NCI-H2171 treated with DMSO at 0.1 percent for 48 hours (cell line): ENCODE measurements at regions not wholly inside any gene's neighbourhood (a gene's known extent, or its start where the extent isn't known, plus 50 kb on each side); places are given as distances from the start of the nearest gene placed in this dataset.
"Not testable (repeated sequence)": the region's sequence is repeated elsewhere in the genome, so short reads cannot be mapped to it uniquely, and the experiment has no call there.

ENCODE experiments used
- DNase-seq: peaks from one replicate; lab custom pipeline; 2025; lab: John Stamatoyannopoulos, UW

DNA sequence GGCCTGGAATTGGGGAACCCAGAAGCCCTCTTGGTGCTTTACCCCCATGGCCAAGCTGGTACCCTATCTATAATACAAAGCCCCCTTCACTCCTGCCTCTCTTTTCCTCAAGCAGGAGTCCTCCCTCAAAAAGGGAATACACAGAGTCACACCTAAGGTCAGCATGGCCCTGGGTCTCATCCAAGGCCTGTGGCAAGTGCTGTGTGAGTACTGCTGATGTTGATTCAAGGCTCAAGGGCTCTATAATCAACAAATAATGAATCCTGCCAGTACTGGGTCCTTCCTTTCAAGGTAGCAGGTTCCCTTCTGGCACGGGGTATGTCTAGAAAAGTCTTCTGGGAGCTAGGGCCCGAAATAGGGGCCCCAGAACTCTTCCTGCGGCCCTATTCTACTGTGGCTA lies 187.3 kb downstream of the CYB561 start:
- no peak for DNase-seq

DNA sequence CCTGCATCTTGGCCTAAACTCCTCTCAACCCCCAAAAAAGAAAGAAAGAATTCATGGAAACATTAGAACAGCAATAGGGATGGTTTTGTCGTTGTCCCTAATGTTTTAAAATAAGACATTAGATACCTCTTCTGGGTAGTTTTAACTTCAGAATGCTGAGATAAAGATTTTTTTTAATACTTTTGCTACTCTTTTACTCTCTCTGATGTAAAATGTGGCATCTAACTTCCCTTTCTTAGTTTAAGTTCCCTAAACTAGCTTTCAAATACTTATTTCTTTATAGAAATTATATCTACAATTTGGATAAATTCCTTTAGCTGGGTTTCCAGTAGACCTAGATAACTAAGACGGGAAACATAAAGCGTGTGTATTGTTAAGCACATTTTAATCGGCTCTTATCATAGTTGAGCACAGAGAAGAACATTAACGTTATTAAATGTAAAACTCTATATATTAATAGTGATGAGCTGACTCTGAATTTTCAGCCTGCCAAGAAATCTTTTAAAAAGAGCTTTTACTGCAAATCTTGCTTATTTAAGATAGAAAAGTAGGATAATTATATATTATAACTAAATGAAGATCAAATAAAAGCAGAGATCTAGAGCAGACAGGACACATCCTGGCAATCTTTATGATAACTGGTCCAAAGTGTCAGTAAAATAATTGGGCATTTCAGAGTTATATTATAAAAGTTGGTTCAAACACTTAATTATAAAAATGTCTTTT lies 183.2 kb downstream of the CYB561 start:
- no peak for DNase-seq

DNA sequence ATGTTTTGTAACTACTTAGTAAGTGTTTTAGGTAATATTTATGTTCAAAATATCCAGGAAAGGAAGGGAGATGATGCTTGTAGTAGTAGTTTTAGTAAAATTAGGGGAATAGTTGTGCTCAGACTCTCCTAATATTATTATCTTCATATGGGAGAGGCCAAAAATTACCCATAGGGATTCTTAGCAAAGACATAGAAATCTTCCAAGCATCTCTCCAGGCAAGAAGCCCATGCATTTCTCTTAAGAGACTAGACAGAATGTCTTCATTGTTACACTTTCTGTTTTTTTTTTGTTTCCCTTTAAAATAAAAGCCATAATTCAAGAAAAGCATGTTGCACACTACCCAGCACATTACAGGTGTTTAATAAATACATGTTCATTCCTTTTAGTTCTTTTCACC lies 180.6 kb downstream of the CYB561 start:
- no peak for DNase-seq

DNA sequence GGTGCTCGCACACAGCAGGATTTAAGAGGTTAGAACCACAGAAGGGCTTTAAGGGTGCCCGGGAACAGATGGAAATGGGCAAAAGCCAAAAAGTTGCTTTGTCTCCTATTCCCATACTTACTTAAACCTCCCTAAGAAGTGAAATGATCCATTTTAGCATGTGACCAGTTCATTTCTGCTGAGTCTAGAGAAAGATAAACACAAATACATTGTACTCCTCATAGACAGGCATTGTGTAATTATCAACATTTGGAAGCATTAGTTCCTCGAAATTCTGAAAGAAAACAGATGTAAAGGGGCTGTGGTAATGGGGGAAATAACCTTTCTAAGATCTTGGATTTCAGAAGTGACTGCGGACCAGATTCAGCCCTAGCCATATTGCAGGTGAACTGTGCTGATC lies 178.3 kb downstream of the CYB561 start:
- no peak for DNase-seq

DNA sequence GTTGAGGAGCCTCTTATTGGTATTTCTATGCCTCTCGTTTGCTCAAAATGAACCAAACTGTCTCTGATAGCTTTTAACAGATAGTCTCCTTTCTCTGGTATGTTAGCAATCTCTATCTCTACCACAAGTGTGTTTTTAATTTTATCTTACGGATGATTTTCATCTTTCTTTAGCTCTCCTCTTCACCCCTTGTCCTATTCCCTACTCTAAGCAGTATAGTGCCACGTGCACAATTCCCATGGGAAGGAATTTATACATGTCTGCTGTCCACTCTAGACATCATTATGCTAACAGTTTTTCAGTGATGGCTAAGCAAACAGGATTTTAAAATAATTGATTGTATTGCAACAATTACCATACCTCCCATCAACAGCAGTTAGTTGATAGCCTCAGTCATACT lies 177.3 kb downstream of the CYB561 start:
- no peak for DNase-seq

DNA sequence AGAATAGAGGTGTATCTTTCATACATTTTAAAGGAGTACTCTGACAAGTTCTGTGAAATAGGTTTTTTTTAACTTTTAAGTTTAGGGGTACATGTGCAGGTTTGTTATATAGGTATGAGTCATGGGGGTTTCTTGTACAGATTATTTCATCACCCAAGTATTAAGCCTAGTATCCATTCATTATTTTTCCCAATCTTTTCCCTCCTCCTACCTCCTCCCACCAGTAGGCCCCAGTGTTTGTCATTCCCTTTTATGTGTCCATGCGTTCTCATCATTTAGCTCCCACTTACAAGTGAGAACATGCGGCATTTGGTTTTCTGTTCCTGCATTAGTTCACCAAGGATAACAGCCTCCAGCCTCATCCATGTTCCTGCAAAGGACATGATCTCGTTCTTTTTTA lies 175.5 kb downstream of the CYB561 start:
- no peak for DNase-seq

DNA sequence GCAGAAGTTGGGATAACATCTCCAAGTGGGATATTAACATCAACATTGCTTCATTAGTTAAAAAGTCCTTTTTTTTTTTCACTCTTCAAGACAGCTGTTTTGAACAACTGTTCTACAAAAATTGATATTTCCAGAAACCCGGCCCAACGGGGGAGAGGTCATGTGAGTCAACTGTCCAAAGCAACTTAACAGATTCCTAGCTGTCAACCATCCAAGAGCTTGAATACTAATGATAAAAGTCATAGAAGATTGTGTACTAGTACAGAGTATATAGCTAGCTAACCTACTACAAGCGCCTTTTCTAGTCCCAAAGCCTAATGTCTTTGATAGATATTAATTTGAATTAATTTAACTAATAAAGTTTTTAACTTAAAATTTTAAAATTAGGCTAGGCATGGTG lies 172.0 kb downstream of the CYB561 start:
- DNase-seq = no peak

DNA sequence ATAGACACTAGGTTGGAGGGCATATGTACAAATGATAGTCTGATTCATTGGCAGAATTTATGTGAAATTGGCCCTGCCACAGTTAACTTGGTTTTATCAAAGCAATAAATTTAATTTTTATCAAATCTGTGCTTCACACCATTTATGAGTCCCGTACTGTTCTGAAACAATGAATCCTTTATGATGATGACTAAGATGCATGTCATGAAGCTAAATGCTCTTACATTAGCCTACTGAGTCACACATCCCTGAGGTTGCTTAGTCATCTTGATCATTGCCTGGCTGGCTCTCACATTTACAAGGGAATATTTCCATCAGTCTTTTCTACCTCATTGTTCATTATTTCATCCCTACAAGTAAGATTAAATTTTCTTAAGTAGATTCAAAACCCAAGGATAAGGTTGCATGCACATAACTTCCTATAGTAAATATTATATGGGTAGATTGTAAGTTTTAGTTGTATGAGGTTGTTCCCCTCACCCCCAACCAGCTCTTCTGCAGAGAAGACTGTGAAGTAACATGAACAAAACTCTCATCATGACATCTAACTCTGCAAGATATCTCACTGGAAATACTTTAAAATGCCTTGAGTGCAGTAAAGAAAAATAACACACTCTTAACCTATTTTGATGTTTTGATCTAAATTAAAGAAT lies 170.7 kb downstream of the CYB561 start:
- DNase-seq = no peak

DNA sequence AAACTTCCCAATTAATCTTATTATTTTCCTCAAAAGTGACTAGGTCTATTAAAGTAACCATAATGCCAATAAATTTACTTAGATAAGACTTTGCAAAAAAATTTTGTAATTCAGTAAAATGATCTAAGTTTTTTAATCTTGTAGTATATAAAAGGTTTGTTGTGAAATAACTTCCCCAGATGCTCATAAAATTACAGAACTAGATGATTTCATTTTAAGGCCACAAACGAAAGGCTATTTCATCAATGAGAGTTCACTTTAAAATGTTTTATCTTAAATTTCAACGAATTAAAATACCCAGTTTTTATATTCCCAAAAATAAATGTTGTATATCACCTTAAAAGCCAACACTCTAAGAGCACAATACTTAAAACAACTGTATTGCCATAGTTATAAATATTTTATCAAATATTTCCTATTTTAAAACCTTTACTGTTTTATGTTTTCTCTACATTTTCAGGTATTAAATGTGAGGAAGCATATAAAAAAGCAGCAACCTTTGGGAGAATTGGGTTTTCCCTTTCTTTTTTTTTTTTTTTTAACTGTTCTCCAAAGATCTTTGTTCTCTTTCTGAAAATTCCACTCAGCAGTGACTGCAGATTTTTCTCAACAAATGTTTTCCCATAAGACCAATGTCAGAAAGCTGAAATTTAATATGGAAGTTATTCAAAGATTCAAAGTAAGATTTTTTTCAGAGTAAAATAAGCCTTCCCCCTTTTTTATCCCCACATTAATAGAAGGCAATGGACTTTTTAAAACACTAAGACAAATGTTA lies 169.9 kb downstream of the CYB561 start:
- DNase-seq = no peak

DNA sequence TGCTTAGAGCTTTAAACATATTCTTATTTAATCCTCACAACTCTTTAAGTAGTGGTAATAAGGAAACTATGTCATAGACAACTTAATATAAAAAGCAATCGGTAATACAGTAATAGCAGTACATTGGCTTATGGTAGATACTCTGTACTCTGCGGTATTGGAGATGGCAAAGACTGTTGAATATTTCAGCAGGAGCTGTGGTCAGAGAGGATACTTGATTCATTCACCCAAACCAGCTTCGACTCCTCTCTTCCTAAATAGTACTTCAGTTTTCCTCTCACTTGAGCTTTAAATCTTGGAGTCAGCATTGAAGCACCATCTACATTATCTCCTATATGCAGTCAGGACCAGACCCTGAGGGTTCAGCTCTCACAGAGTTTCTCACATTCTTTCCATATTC lies 169.3 kb downstream of the CYB561 start:
- no peak for DNase-seq

DNA sequence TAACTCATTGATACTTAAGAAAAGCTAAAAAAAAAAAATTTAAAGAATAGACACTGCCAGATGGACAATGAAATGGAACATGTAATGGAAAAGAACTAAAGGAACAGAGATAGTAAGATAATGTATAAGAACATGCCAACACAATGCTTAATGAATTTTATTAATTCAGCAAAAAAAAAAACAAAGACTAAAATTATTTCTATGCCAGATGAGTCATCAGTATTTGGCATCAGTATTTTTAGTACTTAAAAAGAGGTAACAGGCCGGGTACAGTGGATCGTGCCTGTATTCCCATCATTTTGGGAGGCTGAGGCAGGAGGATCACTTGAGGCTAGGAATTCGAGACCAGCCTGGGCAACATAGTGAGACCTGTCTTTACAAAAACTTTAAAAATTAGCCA lies 168.5 kb downstream of the CYB561 start:
- DNase-seq = no peak

DNA sequence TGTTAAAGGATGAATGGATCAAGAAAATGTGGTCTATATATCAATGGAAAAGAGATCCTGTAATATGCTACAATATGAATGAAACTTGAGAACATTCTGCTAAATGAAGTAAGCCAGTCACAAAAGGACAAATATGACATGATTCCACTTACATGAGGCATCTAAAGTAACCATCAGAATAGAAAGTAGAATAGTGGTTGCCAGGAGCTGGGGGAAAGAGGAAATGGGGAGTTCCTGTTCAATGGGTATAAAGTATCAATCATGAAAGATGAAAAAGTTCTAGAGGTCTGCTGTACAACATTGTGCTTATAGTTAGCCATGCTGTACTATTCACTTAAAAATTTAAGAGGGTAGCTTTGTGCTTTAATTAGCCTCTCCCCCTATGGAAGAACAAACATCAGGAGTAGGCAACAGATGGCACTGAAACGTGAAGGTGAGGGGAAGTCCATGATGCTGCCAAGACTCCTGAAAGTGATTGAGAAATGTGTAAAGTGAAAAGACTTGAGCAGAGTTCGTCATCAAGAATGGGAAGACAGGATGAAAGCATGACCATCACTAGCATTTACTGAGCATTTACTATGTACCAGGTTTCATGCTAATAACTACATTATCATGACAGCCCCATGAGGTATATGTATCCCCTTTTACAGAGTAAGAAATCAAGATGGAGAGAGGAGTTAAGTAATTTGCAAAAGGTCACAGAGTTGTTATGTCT lies 167.2 kb downstream of the CYB561 start:
- peak; percentile 79 for DNase-seq

DNA sequence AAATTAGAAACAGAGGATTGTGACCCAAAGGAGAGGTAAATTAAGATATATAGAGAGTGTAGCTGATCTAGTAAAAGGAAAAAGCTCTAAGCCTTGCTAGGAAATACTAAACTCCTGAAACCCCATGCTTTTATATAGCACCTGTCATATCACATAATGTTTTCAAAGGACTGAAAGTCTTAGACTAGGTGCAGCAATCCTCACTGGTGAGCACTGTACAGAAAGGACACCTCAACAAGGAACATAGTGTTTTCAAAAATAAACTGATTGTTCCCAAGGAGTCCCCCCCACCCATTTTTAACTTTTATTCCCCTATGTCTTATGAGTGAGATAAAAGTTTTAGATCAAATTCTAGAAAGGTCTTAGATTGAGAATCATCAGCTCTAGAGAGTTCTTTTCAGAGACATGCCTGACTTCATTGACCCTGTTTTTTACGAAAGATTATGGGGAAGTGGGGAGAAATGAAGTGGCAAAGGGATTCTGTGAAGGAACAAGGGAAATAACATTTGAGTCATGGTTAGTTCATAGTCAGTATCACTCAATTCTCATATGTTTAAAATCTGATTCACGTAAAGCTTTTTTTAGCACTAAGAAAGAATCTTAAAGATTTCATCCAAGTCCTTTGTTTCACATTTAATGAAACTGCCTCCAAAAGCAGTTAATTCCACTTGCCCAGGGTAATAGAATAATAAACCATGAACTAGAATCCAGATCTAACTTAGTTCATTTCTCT lies 166.4 kb downstream of the CYB561 start:
- no peak for DNase-seq

DNA sequence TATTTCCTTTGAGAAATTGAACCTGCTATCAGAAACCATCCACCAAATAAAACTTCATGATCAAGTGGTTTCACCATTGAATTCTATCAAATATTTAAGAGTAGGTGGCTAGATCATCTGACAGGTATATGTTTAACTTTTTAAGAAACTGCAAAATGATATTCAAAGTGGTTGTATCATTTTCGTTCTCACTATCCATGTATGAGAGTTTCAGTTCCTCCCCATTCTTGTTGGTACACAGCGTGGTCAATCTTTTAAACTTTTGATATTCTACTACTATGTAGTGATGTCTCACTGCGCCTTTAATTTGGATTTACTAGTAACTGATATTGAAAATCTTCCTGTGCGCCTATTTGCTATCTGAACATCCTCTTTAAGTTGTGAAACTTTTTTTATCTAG lies 163.7 kb downstream of the CYB561 start:
- no peak for DNase-seq

DNA sequence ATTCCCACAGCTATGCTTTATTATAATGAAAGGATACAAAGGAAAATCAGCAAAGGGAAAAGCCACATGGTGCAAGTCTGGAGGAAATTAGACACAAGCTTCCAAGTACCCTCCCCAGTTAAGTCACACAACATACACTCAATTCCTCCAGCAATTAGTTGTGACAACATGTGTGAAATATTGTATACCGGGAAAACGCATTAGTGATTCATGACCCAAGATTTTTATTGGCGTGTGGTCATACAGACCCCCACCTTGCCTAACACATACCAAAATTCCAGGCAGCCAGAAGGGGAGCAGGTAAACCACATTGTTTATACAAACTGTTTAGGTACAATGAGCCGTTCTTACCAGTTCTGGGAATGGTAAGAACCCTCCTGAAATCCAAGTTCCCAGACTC lies 160.6 kb downstream of the CYB561 start:
- DNase-seq = no peak

DNA sequence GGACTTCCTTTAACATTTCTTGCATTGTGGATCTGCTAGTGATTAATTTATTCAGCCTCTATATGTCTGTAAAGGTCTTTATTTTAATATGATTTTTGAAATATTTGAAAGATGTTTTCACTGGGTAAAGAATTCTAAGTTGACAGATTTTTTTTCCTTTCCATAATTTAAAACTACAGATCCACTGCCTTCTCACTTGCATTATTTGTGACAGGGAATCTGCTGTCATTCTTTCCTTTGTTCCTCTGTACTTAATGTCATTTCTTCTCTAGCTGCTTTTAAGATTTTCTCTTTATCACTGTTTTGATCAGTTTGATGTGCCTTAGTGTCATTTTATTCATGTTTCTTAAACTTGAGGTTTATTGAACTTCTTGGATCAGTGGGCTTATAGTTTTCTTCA lies 159.9 kb downstream of the CYB561 start:
- DNase-seq = no peak

DNA sequence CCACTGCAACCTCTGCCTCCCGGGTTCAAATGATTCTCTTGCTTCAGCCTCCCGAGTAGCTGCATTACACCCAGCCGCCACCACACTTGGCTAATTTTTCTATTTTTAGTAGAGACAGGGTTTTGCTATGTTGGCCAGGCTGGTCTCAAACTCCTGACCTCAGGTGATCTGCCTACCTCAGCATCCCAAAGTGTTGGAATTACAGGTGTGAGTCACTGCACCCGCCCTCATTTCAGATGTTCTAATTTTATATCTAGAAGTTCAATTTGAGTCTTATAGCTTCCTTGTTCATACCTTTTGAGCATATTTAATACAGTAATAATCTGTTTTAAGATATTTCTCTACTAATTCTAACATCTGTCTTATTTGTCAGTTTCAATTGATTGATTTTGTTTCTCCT lies 159.1 kb downstream of the CYB561 start:
- DNase-seq = not testable (repeated sequence)

DNA sequence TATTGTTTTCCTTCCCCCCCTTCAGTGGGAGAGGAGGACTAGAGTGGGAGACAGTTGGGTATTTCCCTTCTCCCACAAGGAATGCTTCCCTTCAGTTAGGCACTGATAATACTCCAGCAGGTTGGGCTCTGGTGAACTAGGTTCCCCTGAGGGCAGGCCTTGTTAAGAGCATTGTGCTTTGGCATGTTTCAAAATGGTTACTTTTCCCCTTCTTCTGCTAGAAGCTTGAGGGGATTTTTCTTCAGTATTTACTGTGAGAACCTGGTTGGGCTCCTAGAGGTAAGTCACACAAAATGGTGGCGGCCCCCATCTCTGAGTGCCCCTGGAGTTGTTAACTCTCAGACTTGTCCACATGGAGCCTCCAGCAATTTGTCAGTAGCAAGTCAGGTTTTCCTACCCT lies 156.2 kb downstream of the CYB561 start:
- DNase-seq = no peak

DNA sequence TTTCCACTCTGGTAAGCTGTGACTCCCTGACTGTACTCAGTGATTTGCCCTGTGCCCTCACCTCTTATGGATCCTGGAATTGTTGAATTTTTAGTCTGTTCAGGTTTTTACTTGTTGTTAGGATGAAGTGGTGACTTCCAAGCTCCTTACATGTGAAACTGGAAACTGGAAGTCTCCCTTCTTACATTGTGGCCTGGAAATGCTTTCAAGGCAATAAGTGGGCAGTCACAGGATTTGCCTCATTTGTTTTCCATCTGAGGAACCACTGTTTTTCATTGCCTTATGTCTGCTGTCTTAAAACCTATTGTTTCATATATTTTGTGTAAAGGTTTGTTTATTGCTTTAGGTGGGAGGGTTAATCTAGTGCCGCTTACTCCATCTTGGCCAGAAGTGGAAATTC lies 155.8 kb downstream of the CYB561 start:
- DNase-seq = no peak

DNA sequence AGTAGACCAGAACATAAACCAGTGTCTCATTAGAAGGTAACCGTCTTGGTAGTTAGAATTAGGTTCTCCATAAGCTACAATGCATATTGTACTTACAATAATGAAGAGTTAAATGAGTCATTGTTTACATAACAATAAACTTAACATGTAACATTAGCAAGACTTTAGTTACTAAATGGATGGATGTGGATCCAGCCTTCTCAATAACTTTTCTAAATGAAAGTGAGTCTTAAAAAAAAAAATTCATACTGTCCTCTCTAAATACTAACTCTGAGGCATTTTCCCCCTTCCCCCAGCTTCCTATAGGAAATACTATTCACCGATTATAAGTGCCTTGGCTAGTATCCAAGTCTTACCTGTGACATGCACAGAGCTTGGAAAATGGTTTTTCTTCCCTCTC lies 155.3 kb downstream of the CYB561 start:
- DNase-seq = no peak

DNA sequence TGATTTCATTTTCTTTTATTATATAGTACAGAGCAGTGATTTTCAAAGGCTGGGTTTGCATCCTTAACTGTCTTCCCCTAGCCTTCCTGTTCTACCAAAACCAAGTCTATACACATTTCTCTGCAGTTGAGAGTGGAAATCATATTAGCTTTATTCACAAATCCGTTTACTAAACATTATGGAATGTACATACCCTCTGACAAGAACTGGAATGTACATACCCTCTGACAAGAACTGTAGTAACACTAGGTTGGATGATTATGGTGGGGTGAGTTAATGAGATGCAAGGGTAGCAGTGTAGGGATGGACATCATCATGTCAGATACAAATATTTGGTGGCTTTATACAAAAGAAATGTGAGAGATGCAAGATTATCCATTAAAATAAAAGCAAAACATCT lies 154.8 kb downstream of the CYB561 start:
- DNase-seq = no peak

DNA sequence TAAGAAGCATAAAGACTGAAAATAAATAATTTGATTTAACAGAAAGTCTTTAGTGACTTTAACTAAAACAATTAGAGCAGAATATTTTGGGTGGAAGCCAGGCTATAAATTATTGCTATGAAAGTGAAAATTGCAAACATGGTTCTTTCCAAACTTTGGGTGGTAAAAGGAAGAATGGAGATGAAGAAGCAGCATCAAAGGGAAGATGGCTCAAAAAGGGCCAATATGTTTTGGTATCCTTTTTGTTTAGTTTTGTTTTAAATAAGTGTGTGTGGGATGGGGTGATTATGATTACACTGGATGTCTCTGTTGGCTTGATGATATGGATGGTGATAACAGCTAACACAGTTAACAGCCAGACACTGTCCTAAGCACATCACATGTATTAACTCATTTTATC lies 153.7 kb downstream of the CYB561 start:
- no peak for DNase-seq
